Astrocyte of the cerebellum (primary cell): ENCODE measurements at regions not wholly inside any gene's neighbourhood (a gene's known extent, or its start where the extent isn't known, plus 50 kb on each side); places are given as distances from the start of the nearest gene placed in this dataset.
A peak's percentile ranks its signal among the peaks of the same experiment; 100 is the strongest.
"Not testable (repeated sequence)": the region's sequence is repeated elsewhere in the genome, so short reads cannot be mapped to it uniquely, and the experiment has no call there.

Experiments used
- DNase-seq: peaks from one replicate; pipeline ENCODE4 v3.0.0-alpha.2; 2011; ENCODE audit warnings: low read depth
- H3K4me3 ChIP-seq: 2 replicates; pipeline ENCODE4 v1.5.1; 2011; ENCODE audit warnings: mild to moderate bottlenecking, low read depth, low read length, moderate library complexity
- CTCF ChIP-seq: IDR thresholded peaks from 2 replicates; pipeline ENCODE4 v1.5.1; 2012; ENCODE audit warnings: low read length, low read depth, moderate library complexity, mild to moderate bottlenecking; ENCODE audit errors: missing control alignments
- in situ Hi-C: cut with HindIII; loops from 2 replicates; pipeline ENCODE4 v1.10.0; 2017; ENCODE audit warnings: low sequenced_read_pairs

DNA sequence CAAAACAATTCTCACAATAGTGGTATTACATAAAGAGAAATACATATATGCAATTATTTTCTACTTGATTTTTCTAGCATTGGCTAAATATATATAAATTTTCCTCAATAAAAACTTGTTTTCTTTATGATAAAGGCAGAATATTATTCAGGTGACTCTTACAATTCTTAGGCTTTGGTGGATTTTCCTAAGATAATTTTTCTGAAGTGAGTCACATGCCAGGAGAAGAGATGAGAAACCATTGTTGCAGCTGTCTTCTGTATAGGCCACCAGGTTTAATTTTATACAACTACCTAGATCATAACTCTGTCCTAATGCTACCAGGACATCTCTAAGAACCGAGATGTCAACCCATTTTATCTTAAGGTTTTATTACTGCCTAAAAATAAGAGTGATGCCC, 552.4 kb upstream of the CDH2 start:
- DNase-seq, result no peak
- no peak for TF ChIP-seq CTCF
- no peak overlapping the region for H3K4me3 ChIP-seq
- in situ Hi-C loops, result no loop called here

GRCh38 chr18:28728891-28729290, 552.0 kb upstream of the CDH2 start:
- no peak for DNase-seq
- in situ Hi-C loops, result no loop called here
- H3K4me3 ChIP-seq, result no peak overlapping the region
- no peak for TF ChIP-seq CTCF

DNA sequence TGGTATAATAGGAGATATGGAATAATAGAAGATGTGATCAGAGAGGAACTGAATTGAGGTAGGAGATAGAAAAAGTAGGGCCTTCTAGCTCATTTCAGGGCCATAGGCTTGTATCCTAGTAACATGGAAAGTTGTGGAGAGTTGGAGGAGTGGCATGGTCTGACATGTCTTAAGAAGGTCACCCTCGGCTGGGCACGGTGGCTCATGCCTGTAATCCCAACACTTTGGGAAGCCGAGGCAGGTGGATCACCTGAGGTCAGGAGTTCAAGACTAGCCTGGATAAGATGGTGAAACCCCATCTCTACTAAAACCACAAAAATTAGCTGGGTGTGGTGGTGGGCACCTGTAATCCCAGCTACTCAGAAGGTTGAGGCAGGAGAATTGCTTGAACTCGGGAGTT, 550.3 kb upstream of the CDH2 start:
- DNase-seq, in situ Hi-C loops, H3K4me3 ChIP-seq: not testable (repeated sequence)

DNA sequence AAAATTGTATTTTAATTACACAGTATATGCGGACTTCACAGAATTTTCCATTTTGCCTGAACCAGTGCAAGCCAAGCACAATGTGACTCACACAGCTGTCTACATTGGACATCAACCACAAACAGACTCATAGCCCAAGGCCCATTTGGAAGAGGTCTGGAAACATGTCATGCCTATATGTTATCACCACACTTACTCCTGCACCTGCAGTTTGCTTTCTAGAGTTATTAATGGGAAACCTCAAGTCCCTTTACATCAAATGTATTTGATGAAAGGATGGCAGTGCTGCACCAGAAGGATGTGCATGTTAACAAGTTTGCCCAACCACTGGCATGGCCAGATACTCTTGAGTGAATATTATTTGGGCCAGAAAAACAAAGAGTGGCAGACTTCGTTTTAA, 548.9 kb upstream of the CDH2 start:
- in situ Hi-C loops, result no loop called here
- TF ChIP-seq CTCF, result no peak
- no peak overlapping the region for H3K4me3 ChIP-seq
- peak; percentile 35 for DNase-seq

DNA sequence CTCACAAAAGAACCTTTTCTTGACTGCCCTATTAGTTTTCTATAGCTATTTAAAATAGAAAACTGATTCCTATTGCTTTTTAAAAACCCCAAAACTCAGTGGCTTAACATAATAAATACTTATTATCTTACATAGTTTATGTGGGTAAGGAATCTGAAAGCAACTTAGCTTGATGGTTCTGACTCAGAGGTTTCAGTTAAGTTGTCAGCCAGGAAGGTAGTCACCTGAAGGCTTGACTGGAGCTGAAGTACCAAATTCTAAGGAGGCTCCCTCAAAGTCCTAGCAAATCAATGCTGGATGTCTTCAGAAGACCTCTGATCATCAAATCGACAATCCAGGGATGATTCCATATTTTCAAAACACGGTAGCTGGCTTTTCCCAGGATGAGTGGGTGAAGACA, 546.6 kb upstream of the CDH2 start:
- H3K4me3 ChIP-seq, result no peak overlapping the region
- no peak for DNase-seq
- in situ Hi-C loops, result no loop called here
- TF ChIP-seq CTCF, result no peak

DNA sequence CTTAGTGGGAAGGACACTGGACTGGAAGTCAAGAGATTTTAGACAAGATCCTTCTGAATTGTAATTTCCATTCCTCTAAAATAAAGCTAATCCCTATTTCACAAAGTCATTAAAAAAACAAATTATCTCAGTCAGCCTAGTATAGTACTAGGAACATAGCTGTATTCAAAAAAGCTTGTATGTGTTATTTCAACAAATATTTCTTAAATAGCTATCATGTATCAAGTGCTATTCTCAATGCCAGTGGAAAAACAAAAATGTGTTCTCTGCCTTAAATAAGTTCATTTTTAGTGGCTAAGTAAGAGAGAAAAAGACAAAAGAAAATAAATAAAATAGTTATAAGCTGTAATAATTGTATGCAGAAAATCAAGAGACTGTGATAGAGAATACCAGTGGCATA, 541.8 kb upstream of the CDH2 start:
- in situ Hi-C loops, result no loop called here
- H3K4me3 ChIP-seq, result no peak overlapping the region
- no peak for DNase-seq
- TF ChIP-seq CTCF, result no peak

GRCh38 chr18:28716338-28716737, 539.4 kb upstream of the CDH2 start:
- DNase-seq, result no peak
- in situ Hi-C loops, result no loop called here
- no peak overlapping the region for H3K4me3 ChIP-seq
- no peak for TF ChIP-seq CTCF
